ENCODE measurements at regions not wholly inside any gene's neighbourhood (a gene's known extent, or its start where the extent isn't known, plus 50 kb on each side); places are given as distances from the start of the nearest gene placed in this dataset.

DNA sequence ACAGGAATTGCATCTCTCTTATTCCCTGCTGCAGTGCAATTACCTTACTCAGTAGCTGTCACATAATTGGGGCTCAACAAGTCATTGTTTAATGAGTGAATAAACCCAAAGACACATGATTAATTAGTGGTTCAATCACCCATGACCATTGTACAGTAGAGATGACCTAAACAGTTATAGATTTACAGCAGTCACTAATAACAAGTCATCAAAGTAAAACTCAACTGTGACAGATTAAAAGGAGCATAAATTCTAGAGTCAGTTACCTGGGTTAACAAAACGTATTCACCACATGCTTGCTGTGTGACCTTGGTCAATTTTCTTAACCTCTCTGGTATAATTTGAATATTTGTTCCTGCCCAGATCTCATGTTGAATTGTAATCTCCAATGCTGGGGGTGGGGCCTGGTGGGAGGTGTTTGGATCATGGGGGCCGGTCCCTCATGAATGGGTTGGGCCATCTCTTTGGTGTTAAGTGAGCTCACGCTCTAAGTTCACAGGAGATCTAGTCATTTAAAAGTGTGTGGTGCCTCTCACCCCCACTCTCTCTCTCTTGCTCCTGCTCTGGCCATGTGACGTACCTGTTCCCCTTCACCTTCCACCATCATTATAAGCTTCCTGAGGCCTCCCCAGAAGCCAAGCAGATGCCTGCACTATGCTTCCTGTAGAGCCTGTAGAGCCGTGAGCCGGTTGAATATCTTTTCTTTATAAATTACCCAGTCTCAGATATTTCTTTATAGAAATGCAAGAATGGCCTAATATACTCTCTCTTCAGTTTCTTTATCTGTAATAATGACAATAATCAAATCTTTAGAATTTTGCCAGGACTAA lies 141.9 kb upstream of the PLEKHG7 start:
- Histone ChIP-seq H2AK5ac (ENCODE audit: low read length) (no peak overlapping the region), H3K23ac (ENCODE audit: low read length) (no peak overlapping the region), H3K56ac (ENCODE audit: low read length) (no peak overlapping the region), H4K8ac (ENCODE audit: low read depth, low read length) (no peak overlapping the region), H2BK15ac (replicated peaks; ENCODE audit: low read depth) (no peak overlapping the region), H3K36me3 (ENCODE audit: control insufficient read depth, insufficient read depth, low read length) (no peaks in the 10 kb centered on the region), H3K79me1 (ENCODE audit: low read length) (no peaks in the 10 kb centered on the region), H3K4me1 (ENCODE audit: control insufficient read depth, low read depth, low read length) (no peaks in the 10 kb centered on the region), H2BK5ac (ENCODE audit: low read length) (no peak overlapping the region), H3K4ac (ENCODE audit: low read depth, low read length) (no peak overlapping the region), H3K27ac (ENCODE audit: low read depth, low read length) (no peak overlapping the region), H3K4me2 (ENCODE audit: low read length) (no peak overlapping the region), H3K18ac (ENCODE audit: low read length) (no peak overlapping the region), H3K4me3 (ENCODE audit: low read length) (no peak overlapping the region), H3K27me3 (ENCODE audit: insufficient read depth, low read length, poor library complexity) (no peaks in the 10 kb centered on the region), H4K5ac (ENCODE audit: low read length) (no peak overlapping the region), H3K9ac (ENCODE audit: low read length) (no peak overlapping the region), H3K79me2 (ENCODE audit: control insufficient read depth, insufficient read depth, low read length) (no peaks in the 10 kb centered on the region), H2BK120ac (ENCODE audit: low read depth, low read length) (no peak overlapping the region)
- WGBS (ENCODE audit: extremely low coverage, insufficient coverage, low lambda C conversion rate): no CpG with 5 or more reads among the region's 6 CpGs
- no peak for DNase-seq

DNA sequence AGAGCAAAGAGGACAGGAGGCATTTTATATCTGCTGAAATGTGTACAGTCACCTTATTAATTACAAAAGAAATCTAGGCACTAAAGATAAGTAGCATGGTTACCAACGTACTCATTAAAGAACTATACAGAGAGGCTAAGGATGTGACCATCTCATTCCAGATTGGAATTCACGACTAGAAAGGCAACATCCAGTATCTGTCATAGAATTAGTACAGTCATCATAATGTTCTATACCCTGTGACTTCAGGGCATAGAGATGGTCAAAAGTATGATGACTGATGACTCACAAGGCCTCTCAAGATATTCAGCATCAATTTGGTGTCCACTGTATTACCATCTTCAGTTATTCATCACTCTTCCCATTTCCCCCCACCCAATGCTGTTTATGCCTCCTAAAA lies 144.0 kb upstream of the PLEKHG7 start:
- Histone ChIP-seq H3K9ac (ENCODE audit: low read length) (no peak overlapping the region), H3K56ac (ENCODE audit: low read length) (no peak overlapping the region), H4K8ac (ENCODE audit: low read depth, low read length) (no peak overlapping the region), H2BK5ac (ENCODE audit: low read length) (no peak overlapping the region), H3K79me1 (ENCODE audit: low read length) (no peaks in the 10 kb centered on the region), H2BK120ac (ENCODE audit: low read depth, low read length) (no peak overlapping the region), H3K4ac (ENCODE audit: low read depth, low read length) (no peak overlapping the region), H4K5ac (ENCODE audit: low read length) (no peak overlapping the region), H3K4me3 (ENCODE audit: low read length) (no peak overlapping the region), H3K18ac (ENCODE audit: low read length) (no peak overlapping the region), H3K79me2 (ENCODE audit: control insufficient read depth, insufficient read depth, low read length) (no peaks in the 10 kb centered on the region), H3K4me2 (ENCODE audit: low read length) (no peak overlapping the region), H3K27me3 (ENCODE audit: insufficient read depth, low read length, poor library complexity) (no peaks in the 10 kb centered on the region), H3K27ac (ENCODE audit: low read depth, low read length) (no peak overlapping the region), H3K36me3 (ENCODE audit: control insufficient read depth, insufficient read depth, low read length) (no peaks in the 10 kb centered on the region), H3K4me1 (ENCODE audit: control insufficient read depth, low read depth, low read length) (no peaks in the 10 kb centered on the region), H2AK5ac (ENCODE audit: low read length) (no peak overlapping the region), H3K23ac (ENCODE audit: low read length) (no peak overlapping the region), H2BK15ac (replicated peaks; ENCODE audit: low read depth) (no peak overlapping the region)
- DNase-seq: no peak
- WGBS (ENCODE audit: extremely low coverage, insufficient coverage, low lambda C conversion rate): no CpG with 5 or more reads among the region's 2 CpGs

DNA sequence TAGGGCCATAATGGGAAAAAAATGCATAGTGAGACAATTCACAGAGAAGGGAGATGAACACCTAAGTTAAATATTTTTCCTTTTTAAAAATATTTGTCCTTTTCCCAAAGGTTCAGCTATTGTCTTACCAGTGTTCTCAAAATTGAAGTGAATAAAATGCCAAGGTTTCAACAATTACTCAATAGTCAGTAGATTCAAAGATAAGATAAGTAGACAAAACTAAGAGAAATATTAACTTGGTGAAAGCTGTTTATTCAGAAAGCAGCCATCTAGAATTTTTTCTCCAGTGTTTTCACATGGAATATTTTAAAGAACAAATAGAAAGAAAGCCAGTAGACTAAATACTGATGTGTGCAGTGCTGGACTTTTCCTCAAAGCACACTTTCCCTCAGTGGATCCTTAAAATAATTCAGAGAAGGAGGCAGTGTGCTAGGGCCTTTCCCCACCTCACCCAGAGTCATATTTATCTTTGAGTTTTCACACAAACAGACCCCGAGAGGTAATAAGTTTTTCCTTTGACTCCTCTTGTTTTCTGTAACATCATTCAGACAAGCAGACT lies 144.5 kb upstream of the PLEKHG7 start:
- Histone ChIP-seq H2BK15ac (replicated peaks; ENCODE audit: low read depth) (no peak overlapping the region), H4K8ac (ENCODE audit: low read depth, low read length) (no peak overlapping the region), H3K4ac (ENCODE audit: low read depth, low read length) (no peak overlapping the region), H3K79me1 (ENCODE audit: low read length) (no peaks in the 10 kb centered on the region), H3K27me3 (ENCODE audit: insufficient read depth, low read length, poor library complexity) (no peaks in the 10 kb centered on the region), H3K9ac (ENCODE audit: low read length) (no peak overlapping the region), H3K4me3 (ENCODE audit: low read length) (no peak overlapping the region), H3K4me2 (ENCODE audit: low read length) (no peak overlapping the region), H2BK5ac (ENCODE audit: low read length) (no peak overlapping the region), H3K4me1 (ENCODE audit: control insufficient read depth, low read depth, low read length) (no peaks in the 10 kb centered on the region), H2BK120ac (ENCODE audit: low read depth, low read length) (no peak overlapping the region), H4K5ac (ENCODE audit: low read length) (no peak overlapping the region), H3K23ac (ENCODE audit: low read length) (no peak overlapping the region), H3K79me2 (ENCODE audit: control insufficient read depth, insufficient read depth, low read length) (no peaks in the 10 kb centered on the region), H3K36me3 (ENCODE audit: control insufficient read depth, insufficient read depth, low read length) (no peaks in the 10 kb centered on the region), H3K18ac (ENCODE audit: low read length) (no peak overlapping the region), H2AK5ac (ENCODE audit: low read length) (no peak overlapping the region), H3K56ac (ENCODE audit: low read length) (no peak overlapping the region), H3K27ac (ENCODE audit: low read depth, low read length) (no peak overlapping the region)
- no peak for DNase-seq
- WGBS (ENCODE audit: extremely low coverage, insufficient coverage, low lambda C conversion rate): no CpG with 5 or more reads among the region's 1 CpG

DNA sequence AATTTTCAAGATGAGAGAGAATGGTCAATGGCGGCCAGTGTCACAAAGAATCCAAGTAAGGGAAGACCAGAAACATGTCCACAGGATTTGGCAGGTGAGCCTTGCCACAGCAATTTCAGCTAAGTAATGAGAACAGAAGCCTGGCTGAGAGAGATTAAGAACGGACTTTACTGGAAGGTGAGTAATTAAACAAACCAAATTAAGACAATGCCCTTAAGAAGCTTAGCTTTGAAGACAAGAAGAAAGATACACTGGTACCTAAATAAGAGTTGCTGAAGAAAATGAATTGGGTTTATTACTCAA lies 145.4 kb upstream of the PLEKHG7 start:
- no CpG with 5 or more reads among the region's 2 CpGs for WGBS (ENCODE audit: extremely low coverage, insufficient coverage, low lambda C conversion rate)

DNA sequence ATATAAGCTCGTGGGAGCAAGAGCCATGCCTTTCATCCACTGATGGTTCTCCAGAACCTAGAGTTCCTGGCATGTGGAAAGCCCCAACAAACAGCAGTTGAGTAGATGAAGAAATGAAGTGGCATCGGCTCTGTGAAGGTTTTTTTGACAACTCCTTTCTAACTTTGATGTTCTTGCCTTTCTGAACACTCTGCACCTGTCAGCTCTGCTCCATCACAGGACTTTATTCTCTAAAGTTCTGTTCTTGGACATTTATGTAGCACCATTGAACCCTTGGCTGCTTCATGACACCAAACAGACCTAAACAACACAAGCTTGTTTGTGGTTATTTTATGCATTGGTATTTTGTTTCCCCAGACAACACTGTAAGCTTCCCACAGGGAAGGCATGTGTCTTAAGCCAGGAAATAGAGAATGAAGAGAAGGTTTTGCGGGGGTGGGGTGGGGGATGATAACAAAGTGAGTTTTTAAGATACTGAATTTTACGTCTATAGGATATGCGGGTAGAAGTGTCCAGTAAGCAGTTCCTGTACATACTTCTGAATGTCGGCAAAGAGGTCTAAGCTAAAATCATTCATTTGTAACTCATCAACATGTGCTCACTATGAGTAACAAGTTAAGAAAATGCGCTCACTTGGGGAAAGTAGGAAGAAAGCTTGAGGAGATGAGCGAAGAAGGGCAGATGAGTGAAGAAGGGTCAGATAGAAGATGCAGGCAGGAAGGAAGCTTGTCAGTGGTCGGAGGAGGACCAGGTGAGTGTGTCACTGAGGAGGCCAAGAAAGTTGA lies 146.0 kb upstream of the PLEKHG7 start:
- H3K4ac ChIP-seq (ENCODE audit: low read depth, low read length): no peak overlapping the region

More for the DNA sequence above, 145.4 kb upstream of the PLEKHG7 start:
- Histone ChIP-seq H3K27me3 (ENCODE audit: insufficient read depth, low read length, poor library complexity) (no peaks in the 10 kb centered on the region), H2BK120ac (ENCODE audit: low read depth, low read length) (no peak overlapping the region), H3K4me3 (ENCODE audit: low read length) (no peak overlapping the region), H3K56ac (ENCODE audit: low read length) (no peak overlapping the region), H4K8ac (ENCODE audit: low read depth, low read length) (no peak overlapping the region), H3K27ac (ENCODE audit: low read depth, low read length) (no peak overlapping the region), H3K36me3 (ENCODE audit: control insufficient read depth, insufficient read depth, low read length) (no peaks in the 10 kb centered on the region), H4K5ac (ENCODE audit: low read length) (no peak overlapping the region), H3K79me1 (ENCODE audit: low read length) (no peaks in the 10 kb centered on the region), H2BK15ac (replicated peaks; ENCODE audit: low read depth) (no peak overlapping the region), H3K4me2 (ENCODE audit: low read length) (no peak overlapping the region), H2AK5ac (ENCODE audit: low read length) (no peak overlapping the region), H3K9ac (ENCODE audit: low read length) (no peak overlapping the region), H3K23ac (ENCODE audit: low read length) (no peak overlapping the region), H2BK5ac (ENCODE audit: low read length) (no peak overlapping the region), H3K4ac (ENCODE audit: low read depth, low read length) (no peak overlapping the region), H3K18ac (ENCODE audit: low read length) (no peak overlapping the region), H3K4me1 (ENCODE audit: control insufficient read depth, low read depth, low read length) (no peaks in the 10 kb centered on the region), H3K79me2 (ENCODE audit: control insufficient read depth, insufficient read depth, low read length) (no peaks in the 10 kb centered on the region)
- no peak for DNase-seq

More for the DNA sequence above, 146.0 kb upstream of the PLEKHG7 start:
- Histone ChIP-seq H3K9ac (ENCODE audit: low read length) (no peak overlapping the region), H3K4me2 (ENCODE audit: low read length) (no peak overlapping the region), H4K5ac (ENCODE audit: low read length) (no peak overlapping the region), H4K8ac (ENCODE audit: low read depth, low read length) (no peak overlapping the region), H3K56ac (ENCODE audit: low read length) (no peak overlapping the region), H3K27me3 (ENCODE audit: insufficient read depth, low read length, poor library complexity) (no peaks in the 10 kb centered on the region), H2AK5ac (ENCODE audit: low read length) (no peak overlapping the region), H2BK120ac (ENCODE audit: low read depth, low read length) (no peak overlapping the region), H2BK15ac (replicated peaks; ENCODE audit: low read depth) (no peak overlapping the region), H2BK5ac (ENCODE audit: low read length) (no peak overlapping the region), H3K79me1 (ENCODE audit: low read length) (no peaks in the 10 kb centered on the region), H3K4me3 (ENCODE audit: low read length) (no peak overlapping the region), H3K23ac (ENCODE audit: low read length) (no peak overlapping the region), H3K4me1 (ENCODE audit: control insufficient read depth, low read depth, low read length) (no peaks in the 10 kb centered on the region), H3K36me3 (ENCODE audit: control insufficient read depth, insufficient read depth, low read length) (no peaks in the 10 kb centered on the region), H3K18ac (ENCODE audit: low read length) (no peak overlapping the region), H3K79me2 (ENCODE audit: control insufficient read depth, insufficient read depth, low read length) (no peaks in the 10 kb centered on the region), H3K27ac (ENCODE audit: low read depth, low read length) (no peak overlapping the region)
- WGBS (ENCODE audit: extremely low coverage, insufficient coverage, low lambda C conversion rate): no CpG with 5 or more reads among the region's 9 CpGs
- no peak for DNase-seq
